ENCODE measurements at regions not wholly inside any gene's neighbourhood (a gene's known extent, or its start where the extent isn't known, plus 50 kb on each side); places are given as distances from the start of the nearest gene placed in this dataset.
"Not testable (repeated sequence)": the region's sequence is repeated elsewhere in the genome, so short reads cannot be mapped to it uniquely, and the experiment has no call there.

DNA sequence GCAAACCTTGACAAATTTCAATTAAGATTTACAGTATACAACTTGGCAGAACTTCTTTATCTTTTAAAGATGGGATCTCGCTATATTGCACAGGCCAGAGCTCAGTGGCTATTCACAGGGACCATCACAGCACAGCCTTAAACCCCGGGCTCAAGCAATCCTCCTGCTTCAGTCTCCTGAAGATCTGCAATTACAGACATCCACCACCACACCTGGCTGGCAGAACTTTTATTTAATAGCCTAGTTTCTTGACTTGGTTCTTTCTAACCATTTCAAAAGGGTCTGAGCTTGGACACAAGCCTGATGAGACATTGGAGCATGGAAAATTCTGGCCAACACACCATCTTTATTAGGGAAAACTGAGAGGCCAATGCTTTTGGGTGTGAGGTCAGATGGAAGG lies 151.6 kb upstream of the KCNG1 start:
- H3K4me3 ChIP-seq (replicated peaks in 1 of 2; ENCODE audit: low read depth in 2 of 2, low read length in 2 of 2): no peak overlapping the region
- DNase-seq (ENCODE audit: low read depth in 2 of 2): no peak
- TF ChIP-seq, protein P1, sequence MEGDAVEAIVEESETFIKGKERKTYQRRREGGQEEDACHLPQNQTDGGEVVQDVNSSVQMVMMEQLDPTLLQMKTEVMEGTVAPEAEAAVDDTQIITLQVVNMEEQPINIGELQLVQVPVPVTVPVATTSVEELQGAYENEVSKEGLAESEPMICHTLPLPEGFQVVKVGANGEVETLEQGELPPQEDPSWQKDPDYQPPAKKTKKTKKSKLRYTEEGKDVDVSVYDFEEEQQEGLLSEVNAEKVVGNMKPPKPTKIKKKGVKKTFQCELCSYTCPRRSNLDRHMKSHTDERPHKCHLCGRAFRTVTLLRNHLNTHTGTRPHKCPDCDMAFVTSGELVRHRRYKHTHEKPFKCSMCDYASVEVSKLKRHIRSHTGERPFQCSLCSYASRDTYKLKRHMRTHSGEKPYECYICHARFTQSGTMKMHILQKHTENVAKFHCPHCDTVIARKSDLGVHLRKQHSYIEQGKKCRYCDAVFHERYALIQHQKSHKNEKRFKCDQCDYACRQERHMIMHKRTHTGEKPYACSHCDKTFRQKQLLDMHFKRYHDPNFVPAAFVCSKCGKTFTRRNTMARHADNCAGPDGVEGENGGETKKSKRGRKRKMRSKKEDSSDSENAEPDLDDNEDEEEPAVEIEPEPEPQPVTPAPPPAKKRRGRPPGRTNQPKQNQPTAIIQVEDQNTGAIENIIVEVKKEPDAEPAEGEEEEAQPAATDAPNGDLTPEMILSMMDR (IDR thresholded peaks at IDR 0.05; ENCODE audit: low read depth, low read length): no peak

DNA sequence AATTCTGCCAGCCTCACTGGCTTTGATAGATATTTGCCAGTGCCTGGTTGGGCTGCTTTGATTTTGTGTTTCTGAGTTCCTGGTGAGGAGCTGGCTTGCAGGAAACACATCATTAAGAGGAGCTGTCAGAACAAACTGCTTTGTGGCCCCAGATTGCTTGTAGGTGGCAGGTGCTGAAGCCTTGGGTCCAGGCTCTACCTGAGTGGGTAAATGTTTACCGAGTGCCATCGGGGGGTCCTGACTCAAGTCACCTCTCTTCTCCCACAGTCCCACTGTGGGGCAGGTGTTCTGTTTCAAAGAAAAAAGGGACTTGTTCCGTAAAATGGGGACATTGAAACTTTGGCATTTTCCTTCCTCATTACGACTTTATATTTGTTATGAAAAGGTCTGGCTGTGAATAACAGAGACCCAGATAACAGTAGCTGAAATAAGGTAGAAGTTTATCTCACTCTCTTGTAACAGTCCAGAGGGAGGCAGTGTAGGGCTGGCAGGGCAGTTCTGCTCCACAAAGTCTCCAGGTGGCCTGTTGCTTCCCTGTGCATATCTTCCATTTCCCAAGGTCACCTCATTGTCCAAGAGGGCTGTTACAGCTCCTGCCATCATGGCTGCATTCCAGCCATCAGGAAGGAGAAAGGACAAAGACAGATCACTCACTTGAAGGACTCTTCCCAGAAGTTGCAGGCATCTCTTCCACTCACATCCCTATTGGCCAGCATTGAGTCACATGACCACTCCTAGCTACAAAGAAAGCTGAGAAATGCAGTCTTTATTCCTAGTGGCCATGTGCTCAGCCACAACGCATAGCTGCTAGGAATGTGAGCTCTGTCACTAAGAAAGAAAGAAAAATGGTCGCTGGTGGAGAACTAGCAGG lies 149.9 kb upstream of the KCNG1 start:
- H3K4me3 ChIP-seq (replicated peaks in 1 of 2; ENCODE audit: low read depth in 2 of 2, low read length in 2 of 2): no peak overlapping the region
- DNase-seq (ENCODE audit: low read depth in 2 of 2): peak in 1 of 2 donors; percentile 15
- TF ChIP-seq, protein P1 (IDR thresholded peaks at IDR 0.05; ENCODE audit: low read depth, low read length): no peak

DNA sequence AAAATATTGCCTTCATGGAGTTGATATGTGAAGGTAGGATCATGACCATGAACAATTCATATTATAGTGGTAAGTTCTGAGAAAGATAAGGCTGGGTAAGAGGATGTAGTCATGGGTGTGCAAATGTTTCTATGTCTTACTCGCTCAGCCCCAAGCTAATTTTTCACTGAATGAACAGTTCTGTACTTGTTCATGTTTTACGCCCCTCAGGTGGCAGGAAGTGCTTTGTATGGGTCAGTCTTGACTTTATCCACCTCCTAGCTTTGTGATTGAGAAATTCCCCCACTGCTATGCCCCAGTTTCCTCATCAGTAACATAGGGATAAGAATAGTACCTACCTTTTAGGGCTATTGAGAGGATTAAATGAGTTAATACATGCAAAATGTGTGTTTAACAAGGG lies 148.2 kb upstream of the KCNG1 start:
- H3K4me3 ChIP-seq (replicated peaks in 1 of 2; ENCODE audit: low read depth in 2 of 2, low read length in 2 of 2): no peak overlapping the region
- no peak for DNase-seq (ENCODE audit: low read depth in 2 of 2)
- TF ChIP-seq, protein P1 (IDR thresholded peaks at IDR 0.05; ENCODE audit: low read depth, low read length): no peak

DNA sequence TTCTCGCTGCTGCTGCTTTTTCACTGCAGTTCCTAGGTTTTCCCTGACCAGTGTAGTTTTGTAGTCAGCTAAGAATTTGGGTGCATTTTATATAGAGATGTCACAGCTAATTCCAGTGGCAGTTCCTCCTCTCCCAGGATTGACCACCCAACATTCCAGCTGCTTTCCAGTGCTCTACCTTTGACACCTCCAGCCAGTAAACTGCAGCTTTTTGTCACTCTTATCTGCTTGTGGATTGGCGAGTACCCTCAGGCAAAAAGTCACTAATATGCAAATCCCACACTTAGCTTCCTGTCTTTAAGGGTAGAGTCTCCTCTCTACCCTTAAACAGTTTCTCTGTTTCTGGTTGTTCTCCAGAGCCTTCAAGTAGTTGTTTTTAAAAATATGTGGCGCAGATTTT lies 146.9 kb upstream of the KCNG1 start:
- no peak overlapping the region for H3K4me3 ChIP-seq (replicated peaks in 1 of 2; ENCODE audit: low read depth in 2 of 2, low read length in 2 of 2)
- DNase-seq (ENCODE audit: low read depth in 2 of 2): no peak
- TF ChIP-seq, protein P1 (IDR thresholded peaks at IDR 0.05; ENCODE audit: low read depth, low read length): no peak

DNA sequence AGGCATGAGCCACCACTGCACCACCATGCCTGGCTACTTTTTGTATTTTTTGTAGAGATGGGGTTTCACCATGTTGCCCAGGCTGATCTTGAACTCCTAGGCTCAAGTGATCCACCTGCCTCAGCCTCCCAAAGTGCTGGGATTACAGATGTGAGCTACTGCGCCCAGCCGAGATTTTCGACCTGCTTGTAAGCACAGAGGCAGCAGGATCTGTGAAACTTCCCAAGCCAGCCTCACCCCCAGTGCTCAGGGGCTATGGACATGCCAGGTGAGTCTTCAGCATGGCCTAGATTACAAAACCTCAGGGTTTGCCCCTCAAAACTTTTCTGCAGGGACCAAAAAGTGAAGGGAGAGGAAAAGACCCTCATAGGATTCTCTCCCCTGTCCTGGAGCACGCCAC lies 145.0 kb upstream of the KCNG1 start:
- DNase-seq (ENCODE audit: low read depth in 2 of 2): not testable (repeated sequence)

DNA sequence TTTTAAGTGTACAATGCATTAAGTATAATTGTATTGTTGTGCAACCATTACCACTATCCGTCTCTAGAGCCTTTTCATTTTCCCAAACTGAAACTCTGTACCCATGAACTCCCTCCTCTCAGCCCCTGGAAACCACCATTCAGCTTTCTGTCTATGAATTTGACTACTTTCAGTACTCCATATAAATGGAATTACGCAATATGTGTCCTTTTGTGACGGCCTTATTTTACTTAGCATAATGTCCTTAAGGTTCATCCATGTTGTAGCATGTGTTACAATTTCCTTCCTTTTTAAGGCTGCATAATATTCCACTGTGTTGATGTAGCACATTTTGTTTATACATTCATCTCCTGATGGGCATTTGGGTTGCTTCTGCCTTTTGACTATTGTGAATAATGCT lies 143.6 kb upstream of the KCNG1 start:
- TF ChIP-seq, protein P1 (IDR thresholded peaks at IDR 0.05; ENCODE audit: low read depth, low read length): no peak
- no peak for DNase-seq (ENCODE audit: low read depth in 2 of 2)
- H3K4me3 ChIP-seq (replicated peaks in 1 of 2; ENCODE audit: low read depth in 2 of 2, low read length in 2 of 2): no peak overlapping the region

More for the DNA sequence above, 145.0 kb upstream of the KCNG1 start:
- not testable (repeated sequence) for H3K4me3 ChIP-seq (replicated peaks in 1 of 2; ENCODE audit: low read depth in 2 of 2, low read length in 2 of 2)

DNA sequence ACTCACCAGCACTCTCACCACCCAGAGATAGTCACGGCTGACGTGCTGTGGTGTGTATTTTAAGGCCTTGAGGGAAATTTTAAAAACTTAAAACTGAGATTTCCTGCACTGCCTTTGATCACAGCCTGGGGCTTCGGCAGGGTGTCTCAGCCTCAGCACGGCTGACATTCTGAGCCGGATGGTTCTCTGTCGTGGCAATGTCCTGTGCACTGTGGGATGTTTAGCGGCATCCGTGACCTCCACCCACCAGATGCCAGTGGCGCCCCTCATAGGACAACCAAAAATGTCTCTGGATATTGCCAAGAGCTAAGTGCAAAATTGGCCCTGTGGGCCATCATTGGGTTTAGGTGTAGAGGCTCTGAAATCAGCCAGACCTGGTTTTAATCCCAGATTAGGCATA lies 142.2 kb upstream of the KCNG1 start:
- TF ChIP-seq, protein P1 (IDR thresholded peaks at IDR 0.05; ENCODE audit: low read depth, low read length): no peak
- H3K4me3 ChIP-seq (replicated peaks in 1 of 2; ENCODE audit: low read depth in 2 of 2, low read length in 2 of 2): no peak overlapping the region
- no peak for DNase-seq (ENCODE audit: low read depth in 2 of 2)

All from cardiac fibroblast (primary cell).